ENCODE measurements at regions not wholly inside any gene's neighbourhood (a gene's known extent, or its start where the extent isn't known, plus 50 kb on each side); places are given as distances from the start of the nearest gene placed in this dataset.

- no peak overlapping the region for H3K4me3 ChIP-seq (replicated peaks in 1 of 2; ENCODE audit: low read depth in 2 of 2, low read length in 2 of 2)
- no peak for TF ChIP-seq CTCF (IDR thresholded peaks at IDR 0.05; ENCODE audit: low read depth, low read length)
- no peak for DNase-seq (ENCODE audit: low read depth in 2 of 2)
Observed at GRCh38 chr9:90540734-90541133, 101.9 kb downstream of the DIRAS2 start.

- no peak for DNase-seq (ENCODE audit: low read depth in 2 of 2)
- no peak for TF ChIP-seq CTCF (IDR thresholded peaks at IDR 0.05; ENCODE audit: low read depth, low read length)
- no peak overlapping the region for H3K4me3 ChIP-seq (replicated peaks in 1 of 2; ENCODE audit: low read depth in 2 of 2, low read length in 2 of 2)
Observed at GRCh38 chr9:90544488-90544887, 98.1 kb downstream of the DIRAS2 start.

GRCh38 chr9:90546200-90546599, 96.4 kb downstream of the DIRAS2 start:
- no peak for TF ChIP-seq CTCF (IDR thresholded peaks at IDR 0.05; ENCODE audit: low read depth, low read length)
- peak; percentile 29 to 31 for DNase-seq (ENCODE audit: low read depth in 2 of 2)
- H3K4me3 ChIP-seq (replicated peaks in 1 of 2; ENCODE audit: low read depth in 2 of 2, low read length in 2 of 2), result no peak overlapping the region

- TF ChIP-seq CTCF (IDR thresholded peaks at IDR 0.05; ENCODE audit: low read depth, low read length), result no peak
- no peak for DNase-seq (ENCODE audit: low read depth in 2 of 2)
Observed at GRCh38 chr9:90547896-90548295, 94.7 kb downstream of the DIRAS2 start.

GRCh38 chr9:90552317-90552716, 90.3 kb downstream of the DIRAS2 start:
- no peak for TF ChIP-seq CTCF (IDR thresholded peaks at IDR 0.05; ENCODE audit: low read depth, low read length)
- no peak for DNase-seq (ENCODE audit: low read depth in 2 of 2)
- H3K4me3 ChIP-seq (replicated peaks in 1 of 2; ENCODE audit: low read depth in 2 of 2, low read length in 2 of 2), result no peak overlapping the region

More at GRCh38 chr9:90547896-90548295, 94.7 kb downstream of the DIRAS2 start:
- H3K4me3 ChIP-seq (replicated peaks in 1 of 2; ENCODE audit: low read depth in 2 of 2, low read length in 2 of 2), result no peak overlapping the region

GRCh38 chr9:90555351-90556057, 87.1 kb downstream of the DIRAS2 start:
- no peak overlapping the region for H3K4me3 ChIP-seq (replicated peaks in 1 of 2; ENCODE audit: low read depth in 2 of 2, low read length in 2 of 2)
- no peak for TF ChIP-seq CTCF (IDR thresholded peaks at IDR 0.05; ENCODE audit: low read depth, low read length)
- DNase-seq (ENCODE audit: low read depth in 2 of 2), result no peak
